Dendritic cell treated with granulocyte-macrophage colony-stimulating factor and Interleukin-4, amounts not matched to agents 40 ng/mL and 50 ng/mL, for 4 days (primary cell): ENCODE measurements at regions not wholly inside any gene's neighbourhood (a gene's known extent, or its start where the extent isn't known, plus 50 kb on each side); places are given as distances from the start of the nearest gene placed in this dataset.

Source experiments
- H3K27ac Mint-ChIP-seq: one replicate; pipeline ENCODE4 v1.8.0; 2022; ENCODE audit warnings: mild to moderate bottlenecking, mixed read lengths
- H3K27me3 Mint-ChIP-seq: one replicate; pipeline ENCODE4 v1.8.0; 2022; ENCODE audit warnings: mild to moderate bottlenecking, mixed read lengths
- H3K36me3 Mint-ChIP-seq: one replicate; pipeline ENCODE4 v1.8.0; 2022; ENCODE audit warnings: low read depth, mixed read lengths
- H3K4me1 Mint-ChIP-seq: one replicate; pipeline ENCODE4 v1.8.0; 2022; ENCODE audit warnings: low read depth, mixed read lengths
- H3K4me3 Mint-ChIP-seq: one replicate; pipeline ENCODE4 v1.8.0; 2022; ENCODE audit warnings: mild to moderate bottlenecking, moderate library complexity, mixed read lengths
- H3K9me3 Mint-ChIP-seq: one replicate; pipeline ENCODE4 v1.8.0; 2022; ENCODE audit warnings: mixed read lengths
- intact Hi-C: fragments of 100-400 bp; cut with micrococcal nuclease; formaldehyde crosslinking; loops from one replicate; pipeline ENCODE4 v1.15.0; 2022

DNA sequence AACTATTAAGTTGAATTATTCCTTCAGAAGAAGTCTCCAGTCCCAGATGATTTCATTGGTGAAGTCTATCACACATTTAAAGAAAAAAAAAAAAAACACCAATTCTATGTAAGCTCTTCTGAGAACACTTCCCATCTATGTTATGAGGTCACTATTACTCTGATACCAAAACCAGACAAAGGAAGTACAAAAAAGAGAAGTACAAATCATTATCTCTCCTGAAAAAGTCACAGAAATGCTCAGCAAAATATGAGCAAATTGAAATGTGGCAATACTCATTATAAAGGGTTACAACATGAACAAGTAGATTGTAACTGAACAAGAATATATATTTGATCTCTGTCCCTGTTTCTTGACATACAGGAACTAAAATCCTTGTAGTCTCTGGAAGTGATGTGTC lies 280.4 kb downstream of the TLE1 start:
- no peaks in the 10 kb centered on the region for H3K36me3 Mint-ChIP-seq
- no peak overlapping the region for H3K4me3 Mint-ChIP-seq
- peaks cover 3% of the 10 kb centered on the region for H3K27me3 Mint-ChIP-seq
- no peak overlapping the region for H3K27ac Mint-ChIP-seq
- peaks cover 8% of the 10 kb centered on the region for H3K9me3 Mint-ChIP-seq
- peaks cover 21% of the 10 kb centered on the region for H3K4me1 Mint-ChIP-seq
- intact Hi-C loops = no loop called here

GRCh38 chr9:81404931-81405598 lies 284.3 kb downstream of the TLE1 start:
- H3K4me3 Mint-ChIP-seq = no peak overlapping the region
- H3K9me3 Mint-ChIP-seq = peaks cover 9% of the 10 kb centered on the region
- H3K27me3 Mint-ChIP-seq = peaks cover 3% of the 10 kb centered on the region
- no peaks in the 10 kb centered on the region for H3K36me3 Mint-ChIP-seq
- H3K27ac Mint-ChIP-seq = no peak overlapping the region
- peaks cover 21% of the 10 kb centered on the region for H3K4me1 Mint-ChIP-seq
- intact Hi-C loops = no loop called here

- intact Hi-C loops = no loop called here
- peaks cover 5% of the 10 kb centered on the region for H3K9me3 Mint-ChIP-seq
- no peak overlapping the region for H3K27ac Mint-ChIP-seq
- no peaks in the 10 kb centered on the region for H3K4me1 Mint-ChIP-seq
- no peaks in the 10 kb centered on the region for H3K36me3 Mint-ChIP-seq
- H3K4me3 Mint-ChIP-seq = no peak overlapping the region
- H3K27me3 Mint-ChIP-seq = no peaks in the 10 kb centered on the region
These were observed 291.6 kb downstream of the TLE1 start for GRCh38 chr9:81397481-81398381.

- Mint-ChIP-seq H3K27ac (no peak overlapping the region), H3K4me1 (no peaks in the 10 kb centered on the region), H3K4me3 (no peak overlapping the region), H3K27me3 (no peaks in the 10 kb centered on the region), H3K36me3 (no peaks in the 10 kb centered on the region), H3K9me3 (peaks cover 5% of the 10 kb centered on the region)
- intact Hi-C loops = no loop called here
These were observed 292.8 kb downstream of the TLE1 start for GRCh38 chr9:81396528-81396927.

GRCh38 chr9:81395676-81396054 lies 293.7 kb downstream of the TLE1 start:
- Mint-ChIP-seq H3K27me3 (no peaks in the 10 kb centered on the region), H3K9me3 (peaks cover 5% of the 10 kb centered on the region), H3K27ac (no peak overlapping the region), H3K4me1 (no peaks in the 10 kb centered on the region), H3K4me3 (no peak overlapping the region), H3K36me3 (no peaks in the 10 kb centered on the region)
- intact Hi-C loops = no loop called here

DNA sequence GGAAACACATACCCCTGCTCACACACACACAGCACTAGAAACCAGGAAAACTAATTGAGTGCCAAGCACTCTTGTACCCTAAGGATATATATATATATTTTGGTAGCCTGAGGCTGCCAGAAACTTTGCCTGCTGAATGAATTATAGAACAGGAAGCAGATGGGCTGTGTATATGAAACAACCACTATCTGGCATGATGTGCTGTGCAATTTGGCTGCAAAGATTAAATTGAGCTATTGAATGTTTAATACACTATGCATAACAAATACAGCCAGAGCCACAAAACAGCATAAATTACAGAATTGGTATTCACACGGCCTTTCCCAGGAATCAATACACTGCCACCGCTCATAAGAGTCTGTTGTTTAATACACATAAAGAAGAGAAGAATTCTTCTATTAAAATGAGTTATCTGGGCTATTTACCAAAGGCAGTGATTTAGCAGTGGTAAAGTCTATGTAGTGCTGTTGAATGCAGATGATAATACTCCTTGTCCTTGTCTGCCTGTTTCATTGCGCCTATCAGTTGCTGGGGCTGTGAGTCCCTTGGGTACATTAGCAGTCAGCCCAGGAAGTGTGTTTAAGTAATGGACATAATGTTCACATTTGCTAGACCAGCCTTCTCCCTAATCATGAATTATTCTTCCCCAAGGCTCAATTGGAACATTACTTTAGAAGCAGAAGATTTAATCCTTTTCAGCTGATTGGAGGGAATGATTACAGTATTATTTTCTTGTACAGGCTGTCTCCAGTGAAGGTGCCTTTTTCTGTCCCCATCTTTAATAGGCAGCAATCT lies 294.3 kb downstream of the TLE1 start:
- no peaks in the 10 kb centered on the region for H3K36me3 Mint-ChIP-seq
- H3K4me3 Mint-ChIP-seq = no peak overlapping the region
- no peaks in the 10 kb centered on the region for H3K4me1 Mint-ChIP-seq
- no peaks in the 10 kb centered on the region for H3K27me3 Mint-ChIP-seq
- H3K9me3 Mint-ChIP-seq = peaks cover 5% of the 10 kb centered on the region
- intact Hi-C loops = no loop called here
- no peak overlapping the region for H3K27ac Mint-ChIP-seq

DNA sequence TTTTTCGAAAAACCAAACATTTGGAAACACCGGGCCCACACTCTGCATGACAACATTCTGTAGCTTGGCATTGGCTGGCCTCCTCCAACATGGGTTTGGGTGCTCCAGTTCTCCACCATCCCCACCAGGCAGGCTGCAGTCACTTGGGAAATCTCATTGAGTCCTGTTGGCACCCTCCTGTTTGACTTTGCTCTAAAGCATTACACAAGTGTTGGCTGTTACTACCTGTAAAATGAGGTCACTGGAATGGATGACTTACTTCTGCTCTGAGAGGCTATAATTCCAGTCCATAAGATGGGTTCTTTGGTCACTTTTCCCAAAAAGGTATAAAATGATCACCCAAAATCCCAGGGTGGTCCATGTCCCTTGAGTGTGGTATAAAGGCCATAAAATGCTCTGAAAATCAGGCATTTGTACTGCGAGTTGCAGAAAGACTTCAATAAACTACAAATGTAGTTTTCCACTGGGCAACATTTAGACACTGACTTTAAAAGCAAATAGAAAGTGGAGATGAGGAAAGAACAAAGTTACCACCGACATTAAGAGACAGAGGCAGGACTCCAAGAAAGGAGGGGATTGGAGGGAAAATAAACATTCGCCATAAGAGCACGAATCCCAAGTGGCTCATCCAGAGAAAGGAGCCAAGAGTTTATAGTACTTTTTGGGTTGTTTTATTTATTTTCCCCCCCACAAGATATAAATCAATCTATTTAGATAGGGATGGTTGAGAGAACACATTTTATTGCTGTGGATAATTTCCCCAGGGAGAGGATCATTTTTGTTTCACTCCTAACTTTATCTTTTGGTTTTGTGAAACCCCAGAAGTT lies 295.1 kb downstream of the TLE1 start:
- no peaks in the 10 kb centered on the region for H3K4me1 Mint-ChIP-seq
- H3K27me3 Mint-ChIP-seq = no peaks in the 10 kb centered on the region
- no peaks in the 10 kb centered on the region for H3K36me3 Mint-ChIP-seq
- no peak overlapping the region for H3K4me3 Mint-ChIP-seq
- H3K27ac Mint-ChIP-seq = no peak overlapping the region
- intact Hi-C loops = no loop called here
- H3K9me3 Mint-ChIP-seq = no peaks in the 10 kb centered on the region

- Mint-ChIP-seq H3K9me3 (no peaks in the 10 kb centered on the region), H3K36me3 (no peaks in the 10 kb centered on the region), H3K4me3 (no peak overlapping the region), H3K27ac (no peak overlapping the region), H3K4me1 (no peaks in the 10 kb centered on the region), H3K27me3 (no peaks in the 10 kb centered on the region)
- intact Hi-C loops = no loop called here
These were observed 297.9 kb downstream of the TLE1 start for GRCh38 chr9:81391457-81391825.

GRCh38 chr9:81390792-81391456 lies 298.4 kb downstream of the TLE1 start:
- Mint-ChIP-seq H3K27me3 (no peaks in the 10 kb centered on the region), H3K9me3 (no peaks in the 10 kb centered on the region), H3K4me1 (no peaks in the 10 kb centered on the region), H3K4me3 (no peak overlapping the region), H3K36me3 (no peaks in the 10 kb centered on the region), H3K27ac (no peak overlapping the region)
- intact Hi-C loops = no loop called here

GRCh38 chr9:81389569-81389993 lies 299.8 kb downstream of the TLE1 start:
- H3K9me3 Mint-ChIP-seq = no peaks in the 10 kb centered on the region

DNA sequence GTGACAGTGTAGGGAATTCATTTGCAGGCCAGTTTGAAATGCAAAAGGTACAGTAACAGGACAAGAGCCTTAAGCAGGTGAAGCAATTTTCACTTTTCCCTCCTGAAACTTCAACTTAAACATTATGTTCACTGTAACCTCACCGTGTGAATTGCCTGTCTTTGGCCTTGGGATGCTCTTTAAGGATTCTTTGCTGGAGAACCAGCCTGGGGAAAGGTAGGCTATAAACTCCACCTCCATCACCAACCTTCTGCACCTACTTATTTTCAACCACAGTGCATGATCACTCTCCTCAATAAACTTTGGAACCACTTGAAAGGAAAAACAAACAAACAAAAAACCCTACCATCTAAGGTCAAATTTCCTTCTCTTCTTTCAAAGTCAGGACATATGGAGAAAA lies 300.5 kb downstream of the TLE1 start:
- Mint-ChIP-seq H3K4me1 (no peaks in the 10 kb centered on the region), H3K36me3 (no peaks in the 10 kb centered on the region), H3K27me3 (no peaks in the 10 kb centered on the region), H3K27ac (no peak overlapping the region), H3K9me3 (no peaks in the 10 kb centered on the region), H3K4me3 (no peak overlapping the region)
- intact Hi-C loops = no loop called here

More at GRCh38 chr9:81389569-81389993, 299.8 kb downstream of the TLE1 start:
- Mint-ChIP-seq H3K27ac (no peak overlapping the region), H3K36me3 (no peaks in the 10 kb centered on the region), H3K27me3 (no peaks in the 10 kb centered on the region), H3K4me1 (no peaks in the 10 kb centered on the region), H3K4me3 (no peak overlapping the region)
- intact Hi-C loops = no loop called here

GRCh38 chr9:81387360-81388106 lies 301.8 kb downstream of the TLE1 start:
- H3K9me3 Mint-ChIP-seq = no peaks in the 10 kb centered on the region
- H3K4me3 Mint-ChIP-seq = no peak overlapping the region
- no peaks in the 10 kb centered on the region for H3K4me1 Mint-ChIP-seq
- H3K27me3 Mint-ChIP-seq = no peaks in the 10 kb centered on the region
- no peaks in the 10 kb centered on the region for H3K36me3 Mint-ChIP-seq
- intact Hi-C loops = no loop called here
- no peak overlapping the region for H3K27ac Mint-ChIP-seq
